ENCODE measurements at regions not wholly inside any gene's neighbourhood (a gene's known extent, or its start where the extent isn't known, plus 50 kb on each side); places are given as distances from the start of the nearest gene placed in this dataset.
"Not testable (repeated sequence)": the region's sequence is repeated elsewhere in the genome, so short reads cannot be mapped to it uniquely, and the experiment has no call there.

DNA sequence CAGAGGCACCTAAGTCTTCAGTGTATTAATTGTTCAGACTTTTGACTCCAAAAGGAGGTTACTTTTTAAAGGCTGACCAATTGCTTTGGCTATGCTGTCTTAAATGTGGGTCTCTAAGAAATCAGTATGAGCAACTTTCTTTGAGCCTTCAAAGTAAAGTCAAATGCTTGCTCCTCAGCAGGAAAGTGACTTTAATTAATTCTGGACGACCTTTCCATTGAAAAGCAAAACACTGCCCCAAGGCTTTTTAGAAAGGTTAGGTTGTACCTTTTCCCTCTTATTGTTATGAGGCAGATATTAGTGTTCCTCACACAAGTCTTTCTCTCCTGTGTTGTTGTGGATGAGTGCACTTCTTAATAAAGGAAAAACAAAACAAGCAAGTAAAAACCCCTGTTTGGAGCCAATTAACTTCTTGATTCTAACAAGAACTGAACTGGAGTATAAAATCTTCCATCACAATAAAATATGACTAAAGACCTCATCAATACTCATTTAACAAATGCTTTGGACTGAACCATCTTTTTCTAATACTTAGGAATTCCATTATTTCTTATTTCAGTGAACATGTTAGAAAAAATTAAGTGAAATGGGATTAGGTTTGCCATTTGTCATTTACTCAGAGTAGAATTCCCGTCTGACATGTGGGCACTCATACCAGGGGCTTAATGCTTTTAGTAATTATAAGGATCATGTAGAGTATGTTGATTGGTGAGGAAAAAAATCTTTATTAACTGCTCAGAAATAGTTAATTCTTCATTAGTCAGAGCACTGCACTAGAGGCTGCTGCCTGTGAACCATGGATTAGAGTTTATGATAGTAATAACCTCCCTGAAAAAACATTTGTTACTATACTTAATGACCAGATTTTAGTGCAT, 159.1 kb upstream of the ZNF608 start:
- DNase-seq, result no peak

DNA sequence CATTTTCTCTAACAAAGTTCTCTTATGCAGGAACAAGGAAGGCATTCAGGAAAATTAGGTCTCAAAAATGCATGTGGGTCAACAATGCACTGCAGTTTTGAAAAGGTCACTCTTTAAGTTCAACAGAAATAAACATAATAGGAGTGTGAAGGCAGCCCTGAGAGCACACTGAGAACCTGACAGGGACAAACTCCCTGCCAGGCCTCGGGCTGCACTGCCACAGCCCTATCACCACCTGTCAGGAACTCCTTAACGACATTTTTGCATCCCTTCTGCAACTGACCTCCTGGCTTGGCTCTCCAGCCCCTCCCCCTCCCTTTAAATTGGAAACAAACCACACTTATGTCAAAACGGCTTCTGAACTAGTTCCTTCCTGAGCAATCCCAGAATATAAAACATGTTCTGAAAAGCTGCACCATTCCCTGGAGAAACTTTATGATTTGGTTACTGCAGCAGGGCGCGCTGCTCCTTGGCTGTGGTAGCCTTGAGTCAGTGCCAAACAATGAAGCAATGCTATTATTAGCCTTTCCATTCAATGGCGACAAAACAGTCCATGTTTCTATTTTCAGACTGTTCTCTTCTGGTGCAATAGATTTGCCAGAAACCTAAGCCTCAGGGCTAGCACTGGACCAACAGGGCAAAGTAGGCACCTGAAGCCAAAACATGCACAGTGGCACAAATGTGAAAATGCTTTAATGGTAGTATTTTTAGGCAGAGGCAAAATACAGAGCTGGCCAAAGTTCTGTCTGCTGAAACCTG, 160.1 kb upstream of the ZNF608 start:
- DNase-seq, result no peak

DNA sequence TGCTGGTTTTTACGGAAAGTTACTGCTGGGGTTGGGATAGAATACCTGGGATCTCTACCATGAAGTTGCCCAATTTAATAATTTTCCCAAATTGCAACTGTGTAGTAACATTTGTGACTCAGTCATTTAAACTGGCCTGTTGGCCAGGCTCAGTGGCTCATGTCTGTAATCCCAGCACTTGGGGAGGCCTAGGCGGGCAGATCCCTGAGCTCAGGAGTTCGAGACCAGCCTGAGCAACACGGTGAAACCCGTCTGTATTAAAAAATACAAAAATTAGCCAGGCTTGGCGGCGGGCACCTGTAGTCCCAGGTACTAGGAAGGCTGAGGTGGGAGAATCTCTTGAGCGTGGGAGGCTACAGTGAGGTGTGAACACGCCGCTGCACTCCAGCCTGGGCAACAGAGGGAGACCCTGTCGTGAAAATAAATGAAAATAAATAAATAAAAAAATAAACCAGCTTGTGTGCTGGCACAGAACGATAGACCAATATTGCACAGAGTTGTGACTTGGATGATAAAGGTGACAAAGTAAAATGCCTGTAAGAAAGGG, 160.7 kb upstream of the ZNF608 start:
- DNase-seq, result no peak

DNA sequence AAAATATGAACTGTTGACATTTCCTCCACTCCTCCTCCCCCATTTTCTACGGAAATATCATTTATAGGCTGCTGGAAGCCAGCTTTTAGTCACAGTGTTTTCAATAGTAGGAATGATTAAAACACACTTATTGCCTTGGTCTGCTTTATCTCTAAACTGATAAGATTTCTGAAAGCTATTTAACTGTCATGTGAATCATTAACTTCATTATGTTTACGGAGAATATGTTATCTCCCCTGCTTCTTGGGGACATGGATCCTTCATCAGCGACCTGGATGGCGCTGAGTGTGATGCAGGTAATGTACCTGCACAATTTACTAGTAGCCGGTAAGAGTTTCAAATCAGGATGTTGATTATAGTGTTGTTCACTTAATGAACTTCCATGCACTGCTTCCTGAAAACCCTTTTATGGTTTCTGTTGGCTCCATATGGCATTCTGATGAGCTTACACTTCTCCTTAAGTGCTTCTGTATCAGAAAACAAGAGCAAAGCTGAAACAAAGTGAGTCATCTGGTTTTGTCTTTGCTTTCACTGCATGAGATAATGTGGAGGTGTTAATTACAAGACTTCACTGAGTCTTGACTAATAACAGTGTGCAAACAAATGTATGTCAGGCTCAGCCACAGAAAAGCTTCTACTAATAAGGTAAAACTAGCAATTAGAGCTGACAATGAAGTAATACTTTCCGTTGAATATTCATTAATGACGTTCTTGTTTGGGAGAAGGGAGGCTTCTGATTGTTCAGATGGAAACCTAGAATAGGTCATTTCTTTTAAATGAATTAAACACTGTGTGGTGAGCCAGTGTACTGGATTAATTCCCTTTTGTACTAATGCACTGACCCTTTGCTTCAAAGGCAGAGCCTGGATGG, 162.4 kb upstream of the ZNF608 start:
- DNase-seq, result no peak

DNA sequence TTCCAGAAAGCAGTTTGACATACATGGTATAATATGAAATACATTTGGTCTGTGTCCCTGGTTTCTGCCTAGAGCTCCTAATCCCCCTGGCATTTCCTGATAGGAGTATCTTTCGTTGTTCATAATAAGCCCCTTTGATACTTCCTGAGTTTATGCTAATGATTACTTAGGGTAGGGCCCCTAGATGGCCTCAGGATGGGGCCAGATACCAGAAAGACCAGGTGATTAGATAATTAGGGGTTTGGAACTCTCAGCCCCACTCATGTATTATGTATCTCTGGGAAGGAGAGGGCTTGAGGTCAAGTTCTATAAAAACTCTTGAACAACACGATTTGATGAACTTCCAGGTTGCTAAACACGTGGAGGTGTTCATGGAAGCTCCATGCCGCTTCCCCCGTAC, 163.3 kb upstream of the ZNF608 start:
- DNase-seq, result no peak

DNA sequence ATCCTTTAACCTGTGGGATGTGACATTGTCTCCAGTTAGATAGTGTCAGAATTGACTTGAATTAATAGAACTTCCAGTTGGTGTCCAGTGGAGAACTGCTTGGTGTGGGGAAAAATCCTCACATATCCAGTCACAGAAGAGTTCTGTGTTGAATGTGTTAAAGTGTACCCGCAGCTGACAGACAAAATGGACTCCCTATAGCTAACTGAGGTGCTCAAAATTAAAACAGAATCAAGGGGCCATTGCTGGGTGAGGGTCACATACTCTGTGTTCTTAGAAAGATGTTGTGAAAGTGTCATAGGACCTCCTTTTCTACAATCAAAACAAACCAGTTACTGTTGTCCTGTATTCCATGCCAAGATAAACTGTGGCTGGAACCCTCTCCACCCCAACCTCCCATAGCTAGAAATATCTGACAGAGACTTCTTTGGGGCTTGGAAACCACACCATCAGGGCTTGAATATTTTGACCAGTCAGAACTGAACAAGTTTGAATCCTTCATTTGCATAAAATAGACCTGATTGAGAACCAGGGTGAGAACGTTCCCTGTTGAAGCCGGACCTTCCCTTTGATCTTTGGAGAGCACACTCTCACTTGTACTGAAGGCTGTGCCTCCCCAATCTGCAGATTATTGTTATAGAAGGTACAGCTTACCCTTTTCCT, 164.0 kb upstream of the ZNF608 start:
- DNase-seq, result no peak

DNA sequence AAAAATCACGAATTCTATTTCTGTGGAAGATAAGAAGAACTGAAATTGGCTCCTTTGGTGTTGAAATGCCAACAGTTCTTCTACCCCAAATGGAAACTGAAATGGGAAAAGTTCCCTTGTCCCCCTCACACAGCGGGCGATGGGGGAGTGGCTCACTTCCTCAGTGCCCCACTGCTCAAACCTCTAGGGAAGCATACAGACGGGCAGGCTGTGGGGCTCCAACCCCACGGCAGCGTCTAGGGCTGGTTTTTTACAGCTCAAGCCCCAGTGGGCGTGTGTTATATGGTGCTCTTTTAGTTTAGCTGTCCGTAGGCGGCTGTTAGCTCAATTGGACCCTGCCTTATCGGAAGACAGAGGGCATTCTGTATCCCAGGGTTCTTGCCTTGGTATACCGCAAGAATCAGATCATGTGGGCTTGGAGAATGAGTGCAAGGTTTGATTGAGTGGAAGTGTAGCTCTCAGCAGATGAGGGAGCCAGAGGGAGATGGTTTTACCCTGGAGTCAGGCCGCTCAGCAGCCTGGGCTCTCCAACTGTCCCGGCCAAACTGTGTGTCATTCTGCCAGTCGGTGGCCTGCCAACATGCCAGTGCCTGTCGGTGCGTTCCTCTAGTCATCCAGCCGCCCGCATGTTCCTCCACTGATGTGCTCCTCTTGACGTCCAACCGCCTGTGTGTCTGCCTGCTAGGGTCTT, 166.3 kb upstream of the ZNF608 start:
- DNase-seq, result no peak

DNA sequence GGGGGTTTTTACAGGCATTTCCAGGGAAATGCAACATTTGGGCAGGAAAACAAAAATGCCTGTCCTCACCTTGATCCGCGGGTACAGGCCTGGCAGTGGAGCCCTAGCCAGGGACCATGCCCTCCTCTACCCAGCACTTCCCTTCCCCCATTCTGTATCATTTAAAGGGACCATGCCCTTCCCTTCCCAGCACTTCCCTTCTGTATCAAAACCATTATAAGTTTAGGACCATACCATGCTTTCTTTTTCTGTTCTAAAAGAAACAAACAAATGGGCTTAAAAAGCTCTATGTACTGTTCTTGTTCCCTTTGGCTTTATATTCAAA, 166.9 kb upstream of the ZNF608 start:
- no peak for DNase-seq

DNA sequence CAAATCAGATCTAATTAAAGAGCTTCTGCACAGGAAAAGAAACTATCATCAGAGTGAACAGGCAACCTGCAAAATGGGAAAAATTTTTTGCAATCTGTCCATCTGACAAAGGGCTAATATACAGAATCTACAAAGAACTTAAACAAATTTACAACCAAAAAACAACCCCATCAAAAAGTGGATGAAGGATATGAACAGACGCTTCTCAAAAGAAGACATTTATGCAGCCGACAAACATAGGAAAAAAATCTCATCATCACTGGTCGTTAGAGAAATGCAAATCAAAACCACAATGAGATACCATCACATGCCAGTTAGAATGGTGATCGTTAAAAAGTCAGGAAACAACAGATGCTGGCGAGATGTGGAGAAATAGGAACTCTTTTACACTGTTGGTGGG, 169.9 kb upstream of the ZNF608 start:
- DNase-seq, result not testable (repeated sequence)

DNA sequence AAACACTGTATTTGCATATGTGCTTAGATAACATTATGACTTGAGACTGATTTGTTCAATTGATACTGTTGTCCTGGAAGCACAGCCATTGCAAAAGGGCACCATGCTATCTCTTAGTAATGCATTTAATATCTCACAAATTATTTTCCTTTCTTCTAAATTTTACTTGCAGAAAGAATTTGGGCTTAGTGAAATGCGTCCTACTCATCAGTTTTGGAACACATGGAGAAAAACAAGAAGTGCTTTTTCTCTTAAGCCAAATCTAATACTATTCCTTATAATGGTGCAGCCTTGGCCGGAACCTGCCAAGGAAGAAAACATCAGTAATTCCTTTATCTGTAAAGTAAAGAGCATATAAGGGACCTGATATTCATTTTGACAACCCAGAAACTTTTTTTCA, 172.2 kb upstream of the ZNF608 start:
- DNase-seq, result no peak

DNA sequence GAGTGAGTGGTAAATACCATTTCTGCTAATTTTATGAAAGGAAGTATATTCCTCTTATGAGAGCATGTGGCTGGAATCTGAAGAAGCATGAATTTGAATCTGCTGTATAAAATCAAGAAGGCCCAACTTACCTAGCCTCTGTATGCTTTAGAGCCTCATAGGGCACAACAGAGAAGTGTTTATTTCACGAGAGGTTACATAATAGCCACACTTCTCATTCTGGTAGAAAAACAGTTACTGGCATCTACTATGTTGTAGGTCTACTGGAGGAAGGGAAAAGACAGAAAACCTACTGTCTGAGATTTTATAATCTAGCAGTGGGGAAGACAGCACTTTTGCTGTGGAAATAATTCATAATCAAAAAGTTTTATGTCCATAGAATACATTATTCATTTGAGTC, 172.6 kb upstream of the ZNF608 start:
- DNase-seq, result no peak

DNA sequence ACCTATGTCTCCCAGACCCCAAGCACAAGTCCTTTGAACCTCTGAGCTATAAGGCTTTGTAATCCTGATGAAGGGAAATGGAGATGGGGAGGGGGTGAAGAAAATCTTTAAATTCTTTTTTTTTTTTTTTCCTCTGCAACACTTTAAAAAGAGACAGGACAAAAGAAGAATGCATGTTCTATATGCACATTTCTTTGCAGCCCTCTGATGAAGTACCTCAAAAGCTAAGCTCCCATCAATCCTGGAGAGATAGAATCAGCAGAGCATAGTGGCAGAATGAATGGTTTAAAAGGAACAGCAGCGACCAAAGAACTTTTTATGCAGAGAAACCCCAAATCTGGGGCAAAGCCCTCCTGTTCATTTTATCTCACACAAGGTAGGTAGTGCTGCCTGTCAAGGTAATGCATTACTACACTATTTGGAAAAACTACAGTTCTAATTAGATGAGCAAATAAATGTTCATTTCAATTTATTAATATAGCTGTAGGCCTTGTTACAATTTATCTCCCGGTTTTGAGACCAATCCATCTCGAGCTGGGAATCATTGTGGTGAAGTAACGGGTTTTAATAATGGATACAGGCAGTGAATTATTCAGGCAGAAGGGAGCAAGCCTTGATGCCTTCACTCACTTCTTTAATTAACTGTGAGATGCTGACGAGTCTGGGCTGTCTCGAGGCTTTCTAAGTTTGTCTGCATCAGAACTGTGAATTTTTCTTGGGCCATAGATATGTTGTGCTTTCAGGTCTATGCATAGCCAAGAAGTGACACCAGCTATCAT, 173.5 kb upstream of the ZNF608 start:
- DNase-seq, result no peak

DNA sequence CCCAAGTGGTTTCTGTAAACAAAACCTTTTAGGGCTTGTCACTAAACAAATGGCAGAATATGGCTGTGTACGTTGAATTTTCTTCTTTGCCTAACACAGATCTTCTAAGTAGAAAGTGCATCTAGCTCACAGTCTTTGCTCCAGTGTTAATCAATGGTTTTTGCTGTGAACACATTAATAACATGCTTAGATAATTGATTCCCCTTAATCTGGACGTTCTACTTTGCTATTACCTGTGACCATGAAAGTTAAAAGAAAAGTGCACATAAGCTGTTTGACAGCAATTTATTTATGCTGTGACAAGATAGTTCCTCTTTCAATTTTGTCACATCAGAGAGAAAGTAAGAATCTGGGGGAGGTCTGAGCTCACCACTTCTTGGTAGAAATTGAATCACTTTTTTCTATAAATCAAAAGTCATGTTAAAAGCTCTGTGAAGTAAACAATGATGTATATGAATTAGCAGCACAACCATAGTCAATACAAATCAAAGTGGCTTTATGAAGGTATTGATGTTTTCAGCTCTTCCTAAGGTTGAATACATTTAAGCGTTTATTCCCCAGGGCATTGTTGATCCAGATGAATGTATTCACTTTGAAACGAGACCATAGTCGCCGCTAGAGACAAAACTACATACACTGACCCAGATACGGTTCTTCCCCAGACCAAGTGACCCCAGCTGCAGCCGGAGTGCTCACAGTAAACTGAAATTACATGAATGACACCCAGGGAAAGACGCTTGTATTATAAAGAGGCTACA, 174.6 kb upstream of the ZNF608 start:
- no peak for DNase-seq

DNA sequence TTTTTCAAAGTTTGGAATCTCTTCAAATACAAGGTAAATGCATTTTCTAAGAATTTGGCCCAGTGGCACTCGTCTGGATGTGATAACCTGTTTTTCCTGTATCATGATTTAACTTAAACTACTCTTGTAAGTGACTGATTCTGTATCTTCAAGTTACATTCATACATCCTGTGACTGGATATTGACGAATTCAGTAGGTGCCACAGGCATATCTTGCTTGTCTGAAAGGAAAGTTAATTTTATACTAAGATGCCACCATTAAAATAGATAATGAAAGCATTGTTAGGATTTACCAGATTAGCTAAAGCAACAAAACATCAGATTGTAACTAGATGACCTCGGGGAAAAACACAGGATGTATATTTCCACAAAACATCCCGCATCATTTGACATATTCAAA, 175.3 kb upstream of the ZNF608 start:
- no peak for DNase-seq

DNA sequence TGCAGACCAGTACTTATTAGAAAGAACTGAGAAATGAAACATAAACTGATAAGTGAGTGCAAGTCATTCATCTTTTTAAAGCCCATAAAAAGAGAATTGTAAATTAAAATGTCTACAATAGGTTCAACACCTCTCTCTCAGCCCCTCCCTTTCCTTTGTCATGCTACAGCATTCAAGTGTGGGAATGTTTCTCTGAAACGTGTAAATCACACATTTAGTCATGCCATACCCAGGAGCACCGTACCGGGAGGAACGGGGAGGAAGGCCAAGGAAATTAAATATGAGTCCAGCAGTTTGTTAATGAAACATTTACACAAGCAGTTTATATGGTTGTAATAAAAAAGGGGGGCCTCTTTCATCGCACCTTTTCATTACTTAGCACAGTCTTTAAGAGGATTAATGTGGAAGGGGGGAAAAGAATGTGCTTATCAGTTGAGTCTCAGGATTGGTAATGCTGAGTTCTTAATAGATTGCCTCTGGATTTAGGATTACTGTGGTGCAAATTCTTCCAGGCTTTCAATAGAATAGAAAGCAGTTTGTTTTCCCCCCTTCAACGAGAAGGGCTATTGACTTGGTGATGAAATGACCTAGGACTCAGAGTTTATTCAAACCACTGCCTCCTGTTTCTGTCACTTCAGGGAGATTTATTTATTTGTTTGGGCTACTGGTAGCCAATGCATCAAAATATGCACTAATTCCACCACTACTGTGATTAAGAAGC, 176.0 kb upstream of the ZNF608 start:
- no peak for DNase-seq

DNA sequence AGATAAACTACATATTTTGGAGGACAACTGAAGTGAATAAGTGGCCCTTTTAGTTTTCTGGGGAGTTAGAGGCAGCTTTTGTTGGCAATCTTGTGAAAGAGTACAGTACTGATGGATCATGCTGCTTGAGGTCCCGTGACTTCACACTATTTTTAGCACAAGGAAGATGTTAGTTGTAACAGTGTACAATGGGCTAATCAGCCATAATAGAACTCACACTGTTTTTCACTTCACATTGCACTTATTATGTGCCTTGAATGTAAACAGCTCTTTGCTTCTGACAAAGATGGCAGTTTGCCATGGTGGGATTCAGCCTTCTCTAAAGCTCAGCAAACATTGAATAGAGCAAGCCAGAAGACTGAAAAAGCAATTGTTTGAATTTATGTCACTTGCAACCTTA, 176.7 kb upstream of the ZNF608 start:
- no peak for DNase-seq

DNA sequence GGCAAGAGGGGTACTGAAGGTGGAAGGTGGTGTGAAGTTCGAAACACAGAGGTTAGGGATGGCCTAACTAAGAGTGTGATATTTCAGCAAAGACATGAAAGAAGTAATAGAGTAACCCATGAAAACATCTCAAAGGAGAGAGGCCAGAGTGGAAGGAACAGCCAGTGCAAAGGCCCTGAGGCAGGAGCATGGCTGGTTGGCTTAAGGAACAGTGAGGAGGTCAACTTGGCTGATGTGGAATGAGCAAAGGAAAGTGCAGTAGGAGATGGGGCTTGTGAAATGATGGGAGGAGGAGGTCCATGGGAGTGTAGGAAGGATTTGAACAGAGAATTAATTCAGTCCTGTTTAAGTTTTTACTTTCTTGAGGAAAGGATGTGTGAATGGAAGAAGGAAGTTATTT, 178.3 kb upstream of the ZNF608 start:
- DNase-seq, result no peak

DNA sequence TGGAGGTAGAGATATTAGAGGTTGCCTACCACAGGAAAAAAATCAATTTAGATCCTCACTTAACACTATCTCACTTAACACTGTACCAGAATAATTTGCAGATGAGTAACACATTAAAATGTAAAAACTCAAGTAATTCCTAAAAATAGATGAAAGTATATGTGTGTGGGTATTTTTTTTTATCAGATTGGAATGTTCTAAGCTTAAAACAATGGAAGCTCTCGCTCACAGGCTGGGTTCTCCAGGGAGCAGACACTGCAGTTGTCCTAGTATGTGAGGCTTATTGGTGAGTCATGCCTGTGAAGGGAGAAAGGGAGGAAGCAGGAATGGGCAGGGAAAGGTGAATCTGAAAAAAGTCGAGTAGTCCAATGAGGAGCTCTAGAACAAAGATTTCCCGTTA, 181.3 kb upstream of the ZNF608 start:
- no peak for DNase-seq

DNA sequence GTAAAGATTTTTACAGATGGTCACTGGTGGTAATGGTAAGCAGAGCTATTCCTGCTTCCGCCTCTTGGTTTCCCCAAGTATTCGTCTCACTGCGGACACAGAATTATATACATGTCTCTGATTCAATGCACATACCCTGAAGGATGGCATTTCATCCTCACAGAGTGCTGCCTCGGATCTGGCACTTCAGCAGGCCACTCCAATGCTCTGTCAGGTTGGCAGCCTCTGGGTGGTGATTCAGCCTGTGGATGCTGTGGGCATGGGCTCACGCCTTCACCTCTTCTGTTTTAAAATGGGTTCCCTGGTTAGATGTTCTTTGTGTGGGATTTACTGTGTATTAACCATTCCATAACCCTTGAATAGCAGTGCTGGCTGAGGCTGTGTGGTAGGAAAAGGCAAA, 182.6 kb upstream of the ZNF608 start:
- DNase-seq, result no peak
